Activated CD4-positive, alpha-beta T cell treated with anti-CD3 and anti-CD28 coated beads, Interleukin-2, amount 50 U/mL, for 24 hours (primary cell): ENCODE measurements at regions not wholly inside any gene's neighbourhood (a gene's known extent, or its start where the extent isn't known, plus 50 kb on each side); places are given as distances from the start of the nearest gene placed in this dataset.
"Not testable (repeated sequence)": the region's sequence is repeated elsewhere in the genome, so short reads cannot be mapped to it uniquely, and the experiment has no call there.

Experiments used
- DNase-seq, 2 donors: peaks; one replicate each; pipeline ENCODE4 v3.0.0-alpha.2; 2020; ENCODE audit warnings: low read depth in 1 of 2, low spot score in 1 of 2

GRCh38 chr1:65581119-65581518 is 160.7 kb downstream of the LEPR start:
- no peak for DNase-seq

GRCh38 chr1:65584399-65584798 is 163.9 kb downstream of the LEPR start:
- no peak for DNase-seq

- DNase-seq, result no peak
Measured at GRCh38 chr1:65590279-65590678, 169.8 kb downstream of the LEPR start.

- no peak for DNase-seq
Measured at GRCh38 chr1:65593516-65593915, 173.0 kb downstream of the LEPR start.

- DNase-seq, result no peak
Measured at GRCh38 chr1:65595724-65596123, 175.3 kb downstream of the LEPR start.

GRCh38 chr1:65596768-65597167 is 176.3 kb downstream of the LEPR start:
- DNase-seq, result no peak

GRCh38 chr1:65605621-65606020 is 185.2 kb downstream of the LEPR start:
- DNase-seq, result no peak

- DNase-seq, result no peak
Measured at GRCh38 chr1:65606426-65606825, 186.0 kb downstream of the LEPR start.

GRCh38 chr1:65613884-65614283 is 178.8 kb upstream of the PDE4B start:
- no peak for DNase-seq

GRCh38 chr1:65615859-65616258 is 176.8 kb upstream of the PDE4B start:
- no peak for DNase-seq

- not testable (repeated sequence) for DNase-seq
Measured at GRCh38 chr1:65621721-65622120, 171.0 kb upstream of the PDE4B start.

GRCh38 chr1:65623895-65624294 is 168.8 kb upstream of the PDE4B start:
- DNase-seq, result no peak

GRCh38 chr1:65625528-65625927 is 167.2 kb upstream of the PDE4B start:
- no peak for DNase-seq

GRCh38 chr1:65626003-65626402 is 166.7 kb upstream of the PDE4B start:
- no peak for DNase-seq

- DNase-seq, result no peak
Measured at GRCh38 chr1:65629788-65630187, 162.9 kb upstream of the PDE4B start.

GRCh38 chr1:65630855-65631254 is 161.8 kb upstream of the PDE4B start:
- DNase-seq, result no peak

- no peak for DNase-seq
Measured at GRCh38 chr1:65632235-65632634, 160.5 kb upstream of the PDE4B start.

GRCh38 chr1:65640046-65640445 is 152.6 kb upstream of the PDE4B start:
- DNase-seq, result no peak

GRCh38 chr1:65649185-65649584 is 143.5 kb upstream of the PDE4B start:
- not testable (repeated sequence) for DNase-seq

GRCh38 chr1:65650682-65651081 is 142.0 kb upstream of the PDE4B start:
- no peak for DNase-seq

- DNase-seq, result not testable (repeated sequence)
Measured at GRCh38 chr1:65654526-65654925, 138.2 kb upstream of the PDE4B start.

- not testable (repeated sequence) for DNase-seq
Measured at GRCh38 chr1:65657609-65658008, 135.1 kb upstream of the PDE4B start.

GRCh38 chr1:65658122-65658521 is 134.6 kb upstream of the PDE4B start:
- no peak for DNase-seq

GRCh38 chr1:65668368-65668767 is 124.3 kb upstream of the PDE4B start:
- no peak for DNase-seq
